NT2/D1 (cell line): ENCODE measurements at regions not wholly inside any gene's neighbourhood (a gene's known extent, or its start where the extent isn't known, plus 50 kb on each side); places are given as distances from the start of the nearest gene placed in this dataset.

ENCODE experiments used
- DNase-seq: peaks from one replicate; pipeline ENCODE4 v3.0.0-alpha.2; 2011; ENCODE audit warnings: low read depth, low spot score
- H3K27me3 ChIP-seq: 2 replicates; pipeline ENCODE4 v1.6.0; 2011; ENCODE audit warnings: mild to moderate bottlenecking; ENCODE audit not compliant: insufficient read length, insufficient read depth
- H3K36me3 ChIP-seq: 2 replicates; pipeline ENCODE4 v1.6.1; 2011; ENCODE audit warnings: mild to moderate bottlenecking, low read length, mixed read lengths; ENCODE audit not compliant: insufficient read depth, insufficient read length
- H3K4me1 ChIP-seq: 2 replicates; pipeline ENCODE4 v1.5.1; 2011; ENCODE audit not compliant: insufficient read depth, insufficient read length
- H3K4me3 ChIP-seq: 2 replicates; pipeline ENCODE4 v1.5.1; 2011; ENCODE audit warnings: low read depth; ENCODE audit not compliant: insufficient read length
- H3K9ac ChIP-seq: 2 replicates; pipeline ENCODE4 v1.6.0; 2011; ENCODE audit warnings: low read depth; ENCODE audit not compliant: insufficient read length
- H3K9me3 ChIP-seq: 2 replicates; pipeline ENCODE4 v1.5.1; 2011; ENCODE audit warnings: mild to moderate bottlenecking, low read length; ENCODE audit not compliant: insufficient read depth
- SUZ12 ChIP-seq: IDR thresholded peaks from 2 replicates; pipeline ENCODE4 v1.6.1; 2011; ENCODE audit not compliant: insufficient read length, insufficient read depth; ENCODE audit errors: extremely low read depth
- YY1 ChIP-seq: IDR thresholded peaks from 2 replicates; pipeline ENCODE4 v1.6.1; 2011; ENCODE audit not compliant: insufficient read length, insufficient read depth
- ZNF274 ChIP-seq: IDR thresholded peaks from 2 replicates; pipeline ENCODE4 v1.6.1; 2011; ENCODE audit warnings: mild to moderate bottlenecking, low read depth, low read length

- H3K9ac ChIP-seq = no peak overlapping the region
- no peak for DNase-seq
- no peaks in the 10 kb centered on the region for H3K36me3 ChIP-seq
- no peaks in the 10 kb centered on the region for H3K4me1 ChIP-seq
- H3K27me3 ChIP-seq = no peaks in the 10 kb centered on the region
- H3K4me3 ChIP-seq = no peak overlapping the region
- no peaks in the 10 kb centered on the region for H3K9me3 ChIP-seq
- no peak for TF ChIP-seq YY1
- no peak for TF ChIP-seq SUZ12
- no peak for TF ChIP-seq ZNF274
These were observed 677.8 kb downstream of the TOX3 start for GRCh38 chr16:51869176-51869575.

- Histone ChIP-seq H3K27me3 (no peaks in the 10 kb centered on the region), H3K36me3 (no peaks in the 10 kb centered on the region), H3K4me1 (no peaks in the 10 kb centered on the region), H3K9ac (no peak overlapping the region), H3K9me3 (no peaks in the 10 kb centered on the region), H3K4me3 (no peak overlapping the region)
- DNase-seq = no peak
- no peak for TF ChIP-seq SUZ12
- TF ChIP-seq YY1 = no peak
- no peak for TF ChIP-seq ZNF274
These were observed 678.3 kb downstream of the TOX3 start for GRCh38 chr16:51868631-51869030.

GRCh38 chr16:51867386-51868065 is 679.4 kb downstream of the TOX3 start:
- H3K9me3 ChIP-seq = no peaks in the 10 kb centered on the region
- no peak overlapping the region for H3K4me3 ChIP-seq
- no peak for DNase-seq
- H3K27me3 ChIP-seq = no peaks in the 10 kb centered on the region
- H3K4me1 ChIP-seq = no peaks in the 10 kb centered on the region
- TF ChIP-seq YY1 (no peak), ZNF274 (no peak), SUZ12 (no peak)
- H3K36me3 ChIP-seq = no peaks in the 10 kb centered on the region
- no peak overlapping the region for H3K9ac ChIP-seq

GRCh38 chr16:51864575-51864974 is 682.4 kb downstream of the TOX3 start:
- no peak overlapping the region for H3K4me3 ChIP-seq
- TF ChIP-seq YY1 = no peak
- no peak for TF ChIP-seq SUZ12
- TF ChIP-seq ZNF274 = no peak
- no peaks in the 10 kb centered on the region for H3K36me3 ChIP-seq
- H3K9ac ChIP-seq = no peak overlapping the region
- H3K4me1 ChIP-seq = no peaks in the 10 kb centered on the region
- no peaks in the 10 kb centered on the region for H3K9me3 ChIP-seq
- no peak for DNase-seq
- no peaks in the 10 kb centered on the region for H3K27me3 ChIP-seq

- Histone ChIP-seq H3K9ac (no peak overlapping the region), H3K36me3 (no peaks in the 10 kb centered on the region), H3K9me3 (no peaks in the 10 kb centered on the region), H3K4me1 (no peaks in the 10 kb centered on the region), H3K4me3 (no peak overlapping the region), H3K27me3 (no peaks in the 10 kb centered on the region)
- TF ChIP-seq YY1 (no peak), ZNF274 (no peak), SUZ12 (no peak)
- no peak for DNase-seq
These were observed 692.5 kb downstream of the TOX3 start for GRCh38 chr16:51854401-51854951.

- Histone ChIP-seq H3K36me3 (no peaks in the 10 kb centered on the region), H3K27me3 (no peaks in the 10 kb centered on the region), H3K4me1 (no peaks in the 10 kb centered on the region), H3K9me3 (no peaks in the 10 kb centered on the region), H3K4me3 (no peak overlapping the region), H3K9ac (no peak overlapping the region)
- TF ChIP-seq SUZ12 (no peak), YY1 (no peak), ZNF274 (no peak)
- no peak for DNase-seq
These were observed 693.4 kb downstream of the TOX3 start for GRCh38 chr16:51853586-51853985.

GRCh38 chr16:51852892-51853291 is 694.1 kb downstream of the TOX3 start:
- no peaks in the 10 kb centered on the region for H3K27me3 ChIP-seq
- H3K9ac ChIP-seq = no peak overlapping the region
- no peaks in the 10 kb centered on the region for H3K4me1 ChIP-seq
- no peaks in the 10 kb centered on the region for H3K9me3 ChIP-seq
- no peak for DNase-seq
- H3K4me3 ChIP-seq = no peak overlapping the region
- no peaks in the 10 kb centered on the region for H3K36me3 ChIP-seq
- no peak for TF ChIP-seq YY1
- no peak for TF ChIP-seq SUZ12
- no peak for TF ChIP-seq ZNF274

GRCh38 chr16:51851111-51851510 is 695.8 kb downstream of the TOX3 start:
- no peaks in the 10 kb centered on the region for H3K9me3 ChIP-seq
- TF ChIP-seq ZNF274 (no peak), SUZ12 (no peak), YY1 (no peak)
- H3K4me1 ChIP-seq = no peaks in the 10 kb centered on the region
- H3K4me3 ChIP-seq = no peak overlapping the region
- no peak overlapping the region for H3K9ac ChIP-seq
- no peaks in the 10 kb centered on the region for H3K27me3 ChIP-seq
- no peaks in the 10 kb centered on the region for H3K36me3 ChIP-seq
- DNase-seq = no peak
